ENCODE measurements at regions not wholly inside any gene's neighbourhood (a gene's known extent, or its start where the extent isn't known, plus 50 kb on each side); places are given as distances from the start of the nearest gene placed in this dataset.

GRCh38 chr2:60621688-60622429 is 68.4 kb upstream of the BCL11A start:
- intact Hi-C loops (cut with DNase I; ENCODE audit: low total_unique reads): no loop called here
- TF ChIP-seq CTCF (IDR thresholded peaks at IDR 0.05) (no peak), POLR2A (IDR thresholded peaks at IDR 0.05) (no peak)
- WGBS, 2 donors: 85 to 88% methylated on average over 7 of the region's 7 CpGs
- no peak for DNase-seq (ENCODE audit: low spot score in 2 of 2)
- H3K4me3 ChIP-seq (ENCODE audit: low read depth, poor library complexity, severe bottlenecking): no peak overlapping the region

- 69 to 85% methylated on average over 2 of the region's 2 CpGs for WGBS, 2 donors
- no peak overlapping the region for H3K4me3 ChIP-seq (ENCODE audit: low read depth, poor library complexity, severe bottlenecking)
- intact Hi-C loops (cut with DNase I; ENCODE audit: low total_unique reads): no loop called here
- TF ChIP-seq CTCF (IDR thresholded peaks at IDR 0.05) (no peak), POLR2A (IDR thresholded peaks at IDR 0.05) (no peak)
- DNase-seq (ENCODE audit: low spot score in 2 of 2): no peak
Measured at GRCh38 chr2:60623040-60623439, 69.6 kb upstream of the BCL11A start.

- 33 to 41% methylated on average over 3 of the region's 3 CpGs for WGBS, 2 donors
- intact Hi-C loops (cut with DNase I; ENCODE audit: low total_unique reads): no loop called here
- TF ChIP-seq CTCF (IDR thresholded peaks at IDR 0.05): no peak
- no peak for TF ChIP-seq POLR2A (IDR thresholded peaks at IDR 0.05)
- no peak for DNase-seq (ENCODE audit: low spot score in 2 of 2)
- H3K4me3 ChIP-seq (ENCODE audit: low read depth, poor library complexity, severe bottlenecking): no peak overlapping the region
Measured at GRCh38 chr2:60627412-60627811, 74.0 kb upstream of the BCL11A start.

GRCh38 chr2:60628026-60628425 is 74.6 kb upstream of the BCL11A start:
- H3K4me3 ChIP-seq (ENCODE audit: low read depth, poor library complexity, severe bottlenecking): no peak overlapping the region
- no peak for DNase-seq (ENCODE audit: low spot score in 2 of 2)
- WGBS, 2 donors: 74 to 90% methylated on average over 4 of the region's 4 CpGs
- TF ChIP-seq POLR2A (IDR thresholded peaks at IDR 0.05): no peak
- no peak for TF ChIP-seq CTCF (IDR thresholded peaks at IDR 0.05)
- intact Hi-C loops (cut with DNase I; ENCODE audit: low total_unique reads): no loop called here

- TF ChIP-seq CTCF (IDR thresholded peaks at IDR 0.05) (no peak), POLR2A (IDR thresholded peaks at IDR 0.05) (no peak)
- DNase-seq (ENCODE audit: low spot score in 2 of 2): no peak
- 62 to 66% methylated on average over 4 of the region's 4 CpGs for WGBS, 2 donors
- no peak overlapping the region for H3K4me3 ChIP-seq (ENCODE audit: low read depth, poor library complexity, severe bottlenecking)
- intact Hi-C loops (cut with DNase I; ENCODE audit: low total_unique reads): no loop called here
Measured at GRCh38 chr2:60628615-60629304, 75.3 kb upstream of the BCL11A start.

Measured in lower leg skin (tissue), 4 donors.